GM12875 (cell line): ENCODE measurements at regions not wholly inside any gene's neighbourhood (a gene's known extent, or its start where the extent isn't known, plus 50 kb on each side); places are given as distances from the start of the nearest gene placed in this dataset.

ENCODE experiments used
- H3K4me3 ChIP-seq: one replicate; pipeline ENCODE4 v1.5.1; 2011; ENCODE audit warnings: low read depth, low read length, control low read depth
- CTCF ChIP-seq: IDR thresholded peaks from 2 replicates; pipeline ENCODE4 v1.5.1; 2011; ENCODE audit warnings: low read depth, mild to moderate bottlenecking, control low read depth, inconsistent platforms, low read length, moderate library complexity, borderline replicate concordance; ENCODE audit not compliant: insufficient read depth

GRCh38 chr6:241336-241865 lies 50.9 kb upstream of the DUSP22 start:
- TF ChIP-seq CTCF, result no peak
- H3K4me3 ChIP-seq, result no peak overlapping the region
